NCI-H446 (cell line): ENCODE measurements at regions not wholly inside any gene's neighbourhood (a gene's known extent, or its start where the extent isn't known, plus 50 kb on each side); places are given as distances from the start of the nearest gene placed in this dataset.
"Not testable (repeated sequence)": the region's sequence is repeated elsewhere in the genome, so short reads cannot be mapped to it uniquely, and the experiment has no call there.

Experiments
- DNase-seq, 2 experiments: peaks; one replicate each; lab custom pipeline; 2025; lab: John Stamatoyannopoulos, UW

DNA sequence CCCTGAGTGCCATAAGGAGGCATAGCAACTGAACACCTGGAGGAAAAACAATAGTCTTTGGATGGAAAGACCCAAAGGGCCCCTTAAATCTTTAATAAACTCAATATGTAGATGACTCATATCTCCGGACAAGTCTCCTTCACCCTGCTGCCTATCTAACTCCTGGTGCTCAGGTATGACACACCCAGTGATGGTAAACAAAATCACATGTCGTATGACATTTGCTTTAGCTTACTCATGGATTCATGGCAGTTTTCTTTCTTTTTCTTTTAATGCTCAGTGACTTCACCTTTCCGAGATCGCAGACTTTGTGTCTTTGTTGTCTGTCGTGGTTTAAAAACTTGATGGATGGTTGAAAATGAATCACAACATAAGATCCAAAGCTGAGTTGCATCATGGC, 208.5 kb upstream of the PROX1 start:
- DNase-seq = no peak

DNA sequence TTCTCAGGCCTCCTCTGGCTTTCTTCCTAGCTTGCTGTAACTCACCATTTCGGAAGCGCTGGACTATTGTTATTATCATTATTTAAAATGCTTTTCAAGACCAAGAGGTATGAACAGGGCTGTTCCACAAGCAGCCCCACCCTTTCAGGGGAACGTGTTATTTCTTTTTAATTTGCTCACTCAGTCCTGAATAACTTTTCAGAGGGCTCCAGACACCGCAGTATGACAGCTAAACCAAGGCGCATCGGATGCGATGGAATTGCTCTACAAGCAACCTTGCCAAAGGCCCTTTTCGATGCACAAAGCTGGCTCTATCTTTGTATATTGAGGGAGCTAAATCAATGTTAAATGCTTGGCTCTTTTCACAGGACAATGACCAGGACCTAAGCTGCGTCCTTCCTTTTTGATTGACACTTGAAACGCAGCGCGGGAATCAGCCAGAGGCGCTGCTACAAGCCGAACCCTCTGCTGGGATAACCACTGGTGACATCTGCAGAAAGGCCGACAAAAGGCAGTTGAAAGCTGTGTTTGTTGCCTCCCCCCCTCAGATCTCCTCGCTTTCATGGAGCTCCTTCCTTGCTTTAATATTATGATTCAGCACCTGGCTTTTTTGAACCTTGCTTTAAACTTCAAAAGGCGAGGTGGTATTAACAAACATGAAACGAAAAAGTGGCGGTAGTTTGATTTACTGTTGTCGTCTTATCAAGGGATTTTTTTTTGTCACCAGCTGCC, 204.7 kb upstream of the PROX1 start:
- DNase-seq = no peak

DNA sequence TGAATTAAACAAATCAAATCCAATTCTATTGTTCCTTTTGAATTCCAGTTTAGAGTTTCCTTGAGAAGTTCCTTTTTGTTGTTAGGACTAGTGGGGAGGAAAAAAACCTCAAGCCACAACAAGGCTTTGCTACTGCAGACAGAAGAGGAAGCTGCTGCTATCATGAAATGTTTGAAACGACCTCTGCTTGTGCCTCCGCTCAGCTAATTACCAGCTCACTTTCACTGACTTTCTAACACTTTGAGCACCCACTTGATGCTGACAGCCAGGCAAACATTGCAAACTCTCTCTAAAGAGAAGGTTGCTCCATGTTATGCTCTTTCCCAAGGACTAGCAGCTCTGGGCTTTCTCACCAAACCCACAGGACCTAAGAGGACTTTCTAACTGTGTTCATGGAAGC, 203.9 kb upstream of the PROX1 start:
- DNase-seq = no peak

DNA sequence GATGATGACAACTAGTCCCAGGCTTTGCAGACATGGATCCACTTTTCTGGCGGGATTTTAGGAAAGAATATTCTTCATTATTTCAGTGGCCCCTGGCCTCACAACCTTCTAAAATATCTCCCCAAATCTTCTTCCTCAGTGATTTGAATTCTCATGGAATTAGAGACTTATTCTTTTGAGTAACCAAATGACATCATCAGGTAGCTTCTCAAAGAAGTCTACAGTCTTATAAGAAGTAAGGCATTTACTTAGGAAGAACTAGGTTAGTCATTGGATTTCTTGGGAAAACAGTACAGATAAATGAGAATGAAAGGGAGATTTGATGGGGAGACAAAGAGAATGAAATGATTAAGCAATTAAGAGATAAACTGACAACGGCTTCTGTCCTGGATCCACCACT, 201.1 kb upstream of the PROX1 start:
- DNase-seq = no peak

DNA sequence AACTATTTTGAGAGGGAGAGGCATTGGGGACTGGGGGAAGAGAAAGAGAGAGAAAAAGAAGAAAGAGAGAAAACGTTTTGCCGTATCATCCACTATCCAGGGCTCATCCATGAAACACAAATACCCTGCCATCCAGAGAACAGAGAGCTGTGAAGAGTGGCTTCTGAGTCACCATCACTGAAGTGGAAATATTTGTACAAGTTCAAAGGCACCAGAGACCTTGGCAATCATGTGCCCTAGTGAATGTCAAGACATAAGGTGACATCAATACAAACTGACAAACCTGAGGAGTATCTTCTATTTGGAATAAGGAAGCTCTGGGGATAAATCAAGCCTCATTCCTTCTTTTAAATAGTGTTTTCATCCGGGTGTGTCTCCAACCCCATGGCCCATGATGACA, 197.2 kb upstream of the PROX1 start:
- DNase-seq = no peak

DNA sequence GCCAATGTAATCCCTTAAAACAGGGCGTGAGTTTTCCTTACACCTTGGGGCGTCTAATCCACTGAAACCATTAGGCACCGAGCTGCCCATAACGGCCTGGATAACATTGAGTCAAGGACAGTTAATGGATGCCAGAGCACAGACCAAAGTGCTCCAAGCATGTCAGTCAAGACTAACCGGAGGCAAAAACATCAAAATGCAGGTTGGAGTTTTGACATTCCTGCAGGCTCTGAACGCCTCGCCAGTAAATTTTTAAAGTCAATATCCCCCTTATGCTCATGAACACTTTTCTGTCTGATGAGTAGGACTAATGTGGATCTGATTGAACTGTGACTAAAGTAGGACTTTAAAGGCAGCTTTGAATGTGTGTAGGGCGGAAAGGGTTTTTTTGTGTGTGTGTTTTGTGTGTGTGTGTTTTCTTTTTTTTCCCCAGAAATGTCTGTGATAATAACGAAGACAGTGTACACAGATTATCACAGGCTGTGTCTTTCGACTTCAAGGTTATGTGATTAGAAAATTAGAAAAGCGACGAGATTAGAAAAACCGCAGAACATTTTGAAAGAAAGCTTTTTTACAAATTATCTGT, 194.2 kb upstream of the PROX1 start:
- DNase-seq = no peak

DNA sequence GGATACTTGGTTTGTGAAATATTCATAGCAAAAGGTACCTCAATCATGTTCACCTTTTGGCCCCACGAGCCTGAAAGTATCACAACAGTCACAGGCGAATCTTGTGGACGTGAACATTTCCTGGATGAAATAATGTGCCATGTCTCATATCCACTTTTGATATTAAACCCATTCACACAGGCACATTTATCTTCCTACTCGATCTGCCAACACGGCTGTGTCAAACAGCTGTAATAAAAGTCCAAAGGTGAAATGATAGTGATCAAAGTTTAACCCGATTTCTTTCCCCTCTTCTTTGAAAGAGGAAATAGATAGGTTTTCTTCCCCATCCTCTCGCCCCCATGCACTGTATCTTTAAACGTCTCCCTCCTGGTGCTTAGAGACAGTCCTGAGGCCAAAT, 191.2 kb upstream of the PROX1 start:
- no peak for DNase-seq

DNA sequence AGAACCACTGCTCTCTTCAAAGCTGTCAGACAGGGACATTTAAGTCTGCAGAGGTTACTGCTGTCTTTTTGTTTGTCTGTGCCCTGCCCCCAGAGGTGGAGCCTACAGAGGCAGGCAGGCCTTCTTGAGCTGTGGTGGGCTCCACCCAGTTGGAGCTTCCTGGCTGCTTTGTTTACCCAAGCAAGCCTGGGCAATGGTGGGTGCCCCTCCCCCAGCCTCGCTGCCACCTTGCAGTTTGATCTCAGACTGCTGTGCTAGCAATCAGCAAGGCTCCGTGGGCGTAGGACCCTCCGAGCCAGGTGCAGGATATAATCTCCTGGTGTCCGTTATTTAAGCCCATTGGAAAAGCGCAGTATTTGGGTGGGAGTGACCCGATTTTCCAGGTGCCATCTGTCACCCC, 179.5 kb upstream of the PROX1 start:
- not testable (repeated sequence) for DNase-seq

DNA sequence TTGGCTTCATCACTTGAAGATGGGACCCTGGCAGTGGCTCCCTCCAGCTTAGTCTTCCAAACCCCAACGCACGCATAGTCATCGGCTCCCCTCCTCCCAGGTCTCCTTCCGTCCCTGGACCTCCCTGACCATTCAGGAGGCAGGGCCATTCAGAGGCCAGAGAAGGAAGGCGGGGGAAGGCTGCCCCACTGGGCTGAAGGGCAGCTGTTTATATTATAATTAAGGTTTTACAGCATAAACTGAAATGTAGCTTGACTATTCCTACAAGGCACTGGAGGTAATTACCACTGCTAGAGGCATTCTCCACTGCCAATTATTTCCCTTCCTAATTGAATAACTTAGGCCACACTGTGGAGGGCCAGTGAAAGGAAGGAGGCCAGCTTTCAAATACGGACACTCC, 170.6 kb upstream of the PROX1 start:
- no peak for DNase-seq

DNA sequence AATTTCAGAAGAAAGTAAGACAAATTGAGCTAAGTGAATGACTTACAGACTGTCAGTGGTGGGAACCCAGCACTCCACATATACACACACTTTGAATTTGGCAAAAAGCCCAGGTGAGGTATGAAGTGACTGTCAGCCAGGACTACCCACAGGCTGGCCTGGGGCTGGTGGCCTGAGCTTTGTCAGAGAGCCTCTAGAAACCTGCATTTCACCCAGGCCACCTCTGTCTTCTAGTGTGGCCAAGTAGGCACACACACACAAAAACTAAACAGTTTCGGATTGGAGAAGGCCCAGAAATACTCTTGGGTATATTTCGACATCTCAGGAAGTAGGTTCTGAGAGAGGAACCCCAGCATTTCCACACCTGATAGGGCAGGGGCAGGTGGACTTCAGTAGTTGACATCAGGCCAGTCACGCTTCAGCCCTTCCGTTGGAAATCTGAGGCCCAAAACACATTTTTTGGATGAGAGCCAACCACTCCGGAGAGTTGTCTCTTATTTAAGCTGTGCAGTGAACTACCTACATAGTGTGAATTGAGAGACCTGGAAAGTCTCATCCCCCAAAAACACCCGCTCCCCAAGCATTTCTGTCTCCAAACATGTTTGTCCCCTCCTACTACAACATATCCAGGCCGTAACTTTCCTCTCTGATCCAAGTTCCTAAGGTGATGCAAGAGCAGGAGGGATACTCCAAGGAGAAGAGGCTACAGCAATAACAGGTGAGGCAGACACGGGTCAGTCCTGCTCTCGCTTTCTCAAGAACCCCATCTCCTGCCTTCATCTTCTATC, 167.2 kb upstream of the PROX1 start:
- peak in 1 of 2 experiments; percentile 51 for DNase-seq

DNA sequence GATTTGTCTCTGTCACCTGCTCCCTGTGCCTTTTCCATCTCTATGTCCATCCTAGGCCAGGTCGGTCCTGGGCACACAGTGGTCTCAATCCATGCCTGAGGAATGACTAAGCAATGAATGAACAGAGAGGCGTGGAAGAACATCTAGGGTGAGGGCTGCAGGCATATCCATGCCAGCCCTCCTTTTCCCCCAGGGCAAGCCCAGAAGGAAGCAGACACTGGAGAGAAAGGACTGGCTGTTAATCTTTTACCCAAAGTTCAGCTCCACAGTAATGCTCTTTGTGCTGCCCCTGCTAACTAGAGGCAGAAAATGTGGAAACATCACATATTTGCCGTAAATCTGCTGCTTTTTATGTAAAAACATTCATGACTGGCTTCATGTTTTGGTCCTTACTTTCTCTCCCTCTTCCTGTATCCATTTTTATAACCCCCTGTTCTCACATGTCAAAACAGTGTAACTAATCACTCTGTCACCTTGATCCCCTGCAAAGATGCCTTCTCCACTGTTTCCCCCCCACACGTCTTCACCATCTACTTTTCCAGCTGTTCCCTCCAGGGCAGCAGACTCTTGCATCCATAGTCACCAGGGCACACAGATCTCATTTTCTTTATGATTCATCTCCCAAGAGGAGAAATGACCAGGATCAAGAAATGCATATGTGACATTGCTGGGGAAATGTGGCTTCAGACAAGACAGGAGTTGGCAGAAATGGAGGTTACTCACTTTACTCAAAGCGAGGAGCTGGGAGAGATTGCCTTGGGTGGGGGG, 166.4 kb upstream of the PROX1 start:
- DNase-seq = no peak

DNA sequence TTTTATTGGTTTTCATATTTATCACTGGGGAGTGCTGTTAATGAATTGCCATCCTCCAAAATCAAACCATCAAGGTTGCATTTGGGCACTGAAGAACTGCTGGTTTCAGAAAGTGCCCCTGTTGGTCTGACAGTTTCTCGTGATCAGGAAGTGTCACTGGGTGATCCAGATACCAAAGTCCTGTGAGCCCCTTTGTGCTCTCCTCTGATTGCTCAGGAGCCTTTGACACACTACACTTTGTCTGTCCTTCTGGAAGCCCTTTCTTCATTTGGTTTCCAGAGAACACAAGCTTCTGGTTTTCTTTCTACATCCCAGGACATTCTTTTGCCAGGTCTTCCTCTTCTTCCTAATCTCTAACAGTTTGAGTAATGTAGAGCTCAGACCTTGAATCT, 165.8 kb upstream of the PROX1 start:
- no peak for DNase-seq

DNA sequence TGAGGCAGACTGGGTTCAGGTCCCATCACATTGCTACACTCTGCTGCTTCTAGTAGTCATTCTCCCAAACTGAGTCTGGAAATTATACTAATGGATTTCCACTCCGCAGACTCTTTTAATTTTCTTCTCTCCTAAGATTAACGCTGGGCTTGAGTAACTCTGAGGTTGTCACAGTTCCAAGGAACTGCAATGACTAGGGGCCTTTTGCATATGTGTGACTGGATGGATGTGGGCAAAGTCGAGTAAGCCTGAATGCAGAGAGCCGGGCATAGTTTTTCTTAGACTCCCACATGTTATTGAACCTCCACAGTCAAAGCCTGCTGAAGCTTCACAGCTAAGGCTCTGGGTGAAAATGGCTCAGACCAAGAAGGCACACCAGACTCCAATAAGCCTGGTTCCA, 160.9 kb upstream of the PROX1 start:
- DNase-seq = no peak

DNA sequence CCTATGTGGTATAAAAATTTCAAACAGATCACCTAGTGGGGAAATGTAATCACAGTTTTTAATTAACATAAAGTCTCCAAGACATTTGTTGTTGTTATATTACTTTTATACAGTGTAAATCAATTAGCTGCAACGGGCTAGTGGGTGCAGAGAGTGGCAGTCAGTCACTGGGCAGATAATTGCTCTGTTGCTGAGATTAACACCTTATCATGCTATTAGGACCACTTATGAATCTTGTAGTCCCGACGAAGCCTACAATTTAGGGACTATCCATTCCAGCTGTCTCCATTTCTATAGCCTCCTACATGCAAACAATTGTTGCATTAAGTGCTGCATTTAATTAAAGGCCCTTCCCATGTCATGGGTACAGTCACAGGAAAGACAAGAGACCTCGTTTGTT, 158.9 kb upstream of the PROX1 start:
- no peak for DNase-seq

DNA sequence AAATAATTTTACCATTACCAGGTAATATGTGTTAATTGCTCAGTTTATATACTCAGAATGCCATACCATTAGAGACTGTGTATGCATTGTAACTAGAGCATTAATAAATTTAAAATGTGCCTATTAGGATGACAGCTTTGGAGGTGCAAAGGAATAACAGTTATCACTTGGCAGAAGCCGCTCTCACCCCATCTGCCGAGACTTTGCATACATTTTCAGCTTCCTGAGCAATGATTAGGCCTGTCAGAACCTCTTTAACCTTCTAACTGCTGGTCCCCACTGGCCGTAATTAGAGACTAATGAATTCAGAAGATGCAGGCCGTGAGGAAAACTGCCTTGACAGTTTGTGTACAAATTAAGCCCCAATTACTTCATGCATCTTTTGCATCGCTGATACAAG, 158.0 kb upstream of the PROX1 start:
- peak in 1 of 2 experiments; percentile 12 for DNase-seq

DNA sequence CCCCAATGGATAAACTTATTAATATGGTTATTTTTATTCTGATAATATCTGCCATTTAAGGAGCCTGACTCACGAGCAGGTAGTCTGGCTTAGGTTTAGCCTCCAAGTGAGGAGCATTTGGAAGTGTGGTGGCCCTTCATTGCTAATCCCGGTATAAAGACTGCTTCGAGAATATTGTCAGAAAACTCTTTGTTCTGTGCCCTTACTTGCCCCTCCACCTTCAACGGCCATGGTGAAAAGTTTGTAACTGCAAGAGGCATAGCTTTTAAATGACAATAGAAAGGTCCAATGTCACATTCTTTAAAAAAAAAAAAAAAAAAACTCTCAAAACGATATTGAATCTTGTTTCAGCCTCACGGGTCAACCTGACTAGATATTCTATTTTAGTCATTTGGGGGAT, 157.4 kb upstream of the PROX1 start:
- no peak for DNase-seq

DNA sequence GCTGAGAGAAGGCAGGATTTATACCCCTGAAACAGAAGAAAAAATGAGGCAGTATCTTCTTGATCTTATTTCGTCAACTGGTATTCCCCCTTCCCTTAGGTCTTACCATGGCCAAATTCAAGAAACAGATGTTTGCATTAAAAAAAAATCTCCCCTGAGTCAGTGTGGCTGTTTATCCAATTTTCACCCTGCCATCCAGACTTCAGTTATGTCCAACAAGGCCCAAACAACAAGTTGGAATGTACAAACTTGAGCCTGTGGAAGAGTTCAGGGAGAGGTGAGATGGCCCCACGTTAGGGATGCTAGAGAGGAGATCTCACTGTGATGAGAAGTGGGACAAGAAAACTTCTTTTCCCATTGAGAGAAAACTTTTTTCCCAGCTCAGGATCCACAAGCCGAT, 147.2 kb upstream of the PROX1 start:
- no peak for DNase-seq

DNA sequence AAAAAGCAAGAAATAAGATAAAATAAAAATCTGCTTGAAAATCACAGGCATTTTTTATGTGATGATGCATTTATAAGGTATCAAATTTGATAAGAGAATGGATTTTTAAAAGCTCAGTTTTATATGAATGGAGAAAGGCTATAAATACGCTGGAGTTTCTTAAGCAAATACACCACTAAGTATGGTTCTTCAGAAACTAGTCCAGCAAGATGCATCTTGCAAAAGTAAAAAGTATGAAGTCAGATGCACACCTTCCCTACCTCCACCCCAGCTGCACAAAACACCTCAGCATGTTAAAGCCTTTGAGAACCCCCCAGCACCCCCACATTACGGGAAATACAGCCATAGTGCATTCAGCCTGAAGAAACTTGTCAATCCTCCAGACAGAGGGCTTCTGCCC, 143.1 kb upstream of the PROX1 start:
- no peak for DNase-seq

DNA sequence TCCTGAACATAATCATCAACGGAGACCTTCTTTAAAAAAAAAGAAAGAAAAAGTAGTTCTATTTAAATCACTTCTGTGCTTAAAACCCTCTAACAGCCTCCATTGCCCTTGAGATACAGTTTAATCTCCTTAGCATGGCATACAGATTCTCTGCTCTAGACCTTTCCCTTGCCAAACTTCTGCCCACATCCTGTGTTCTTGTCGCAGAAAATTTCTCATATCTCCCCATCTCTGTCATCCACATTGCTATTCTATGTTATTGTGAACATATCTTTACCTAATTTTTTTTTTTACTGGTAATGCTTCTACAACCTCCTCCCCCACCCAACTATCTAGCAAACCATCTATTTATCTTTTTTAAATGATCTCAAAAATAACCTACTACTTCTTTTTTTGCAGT, 135.7 kb upstream of the PROX1 start:
- DNase-seq = no peak

DNA sequence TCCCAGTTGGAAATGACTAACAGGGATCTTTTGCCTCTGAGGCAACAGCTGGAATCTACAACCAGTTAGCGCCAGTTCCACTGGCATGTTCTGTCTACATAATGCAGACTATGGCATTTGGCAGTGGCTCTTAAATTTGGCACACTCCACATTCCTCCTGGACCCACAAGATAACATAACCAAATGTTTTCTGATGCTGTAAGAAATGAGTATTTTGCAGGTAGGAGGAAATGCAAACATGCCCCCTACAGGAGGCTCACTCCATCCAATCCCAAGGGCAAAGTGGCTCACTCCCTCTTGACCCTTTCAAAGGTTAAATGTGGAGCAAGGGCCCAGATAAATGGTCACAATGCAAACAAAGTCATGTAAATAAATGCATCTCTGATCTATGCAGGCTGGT, 129.2 kb upstream of the PROX1 start:
- no peak for DNase-seq

DNA sequence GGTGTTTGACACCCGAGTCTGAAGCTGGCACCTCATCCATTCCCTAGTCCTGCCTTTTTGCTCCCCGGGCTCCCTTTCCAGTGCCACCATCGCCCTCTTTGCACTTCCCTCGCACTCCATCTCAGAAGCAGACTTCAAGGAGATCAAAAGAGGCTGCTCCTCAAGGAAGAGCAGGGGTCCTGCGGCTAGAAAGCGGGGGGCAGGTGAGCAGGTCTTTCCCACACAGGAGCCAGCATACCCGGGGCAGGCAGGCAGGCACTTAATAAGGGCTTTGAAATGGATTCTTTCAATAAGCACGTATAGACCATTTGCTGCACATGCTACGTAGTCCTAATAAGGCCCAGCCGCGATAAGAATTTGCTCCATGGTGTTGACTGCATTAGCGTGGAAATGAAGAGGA, 125.9 kb upstream of the PROX1 start:
- no peak for DNase-seq

DNA sequence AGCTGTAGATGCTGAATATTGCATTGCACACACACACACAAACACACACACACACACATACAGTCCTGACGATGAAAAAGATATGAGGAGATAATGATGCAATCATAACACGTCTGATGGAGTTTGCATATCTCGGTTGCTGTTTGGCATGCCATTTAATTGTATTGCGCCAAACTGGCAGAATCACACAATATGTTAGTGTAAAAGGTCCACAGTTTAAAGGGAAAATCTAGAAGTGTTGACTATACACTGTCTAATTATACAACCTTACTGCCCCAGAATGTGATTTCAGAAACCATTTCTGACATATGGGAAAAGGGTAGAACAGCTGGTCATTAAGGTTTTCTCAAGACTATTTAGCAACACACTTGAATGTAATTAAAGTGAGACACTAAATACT, 123.7 kb upstream of the PROX1 start:
- DNase-seq = no peak

DNA sequence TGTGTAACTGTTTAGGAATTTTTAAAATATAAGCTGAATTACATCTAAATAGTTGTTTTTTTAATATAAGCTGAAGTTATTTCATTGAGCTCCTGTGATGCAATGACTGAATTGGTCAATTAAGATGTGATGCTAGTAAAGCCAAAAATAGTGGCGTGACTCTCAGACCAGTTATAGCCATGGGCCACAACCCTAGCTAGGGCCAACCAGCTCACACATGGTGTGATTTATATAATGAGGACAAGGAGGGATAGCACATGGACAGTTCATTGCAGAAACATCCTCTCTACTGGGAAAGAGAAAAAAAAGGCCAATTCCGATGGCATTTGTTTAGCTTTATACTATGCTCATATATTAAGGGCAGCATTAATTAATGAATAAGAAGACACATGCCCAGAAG, 119.3 kb upstream of the PROX1 start:
- DNase-seq = no peak
